GM12878 (cell line): ENCODE measurements at regions not wholly inside any gene's neighbourhood (a gene's known extent, or its start where the extent isn't known, plus 50 kb on each side); places are given as distances from the start of the nearest gene placed in this dataset.

Experiments used
- ATAC-seq: fragments of 200-7000 bp; cut with Tn5 transposase; 3 replicates; pipeline ENCODE4 v1.9.1; 2020; ENCODE audit warnings: mild to moderate bottlenecking, moderate library complexity
- BruUV-seq: library from RNA; stranded (reverse); fragments of 400-500 nt; replicated peaks from 2 replicates; lab custom pipeline; 2021; lab: Mats Ljungman, UMichigan
- CTCF ChIA-PET: fragments of 300-600 bp; sonication (Branson Sonifier 250); formaldehyde crosslinking; extraction: SDS; loops from one replicate; lab custom pipeline; 2021; ENCODE audit warnings: inconsistent platforms; lab: Yijun Ruan, JAX
- POLR2A ChIA-PET: fragments of 350-600 bp; formaldehyde crosslinking; extraction: SDS; loops from one replicate; lab custom pipeline; 2021; ENCODE audit warnings: inconsistent platforms; lab: Charles Lee
- RAD21 ChIA-PET: fragments of 300-600 bp; sonication (Branson Sonifier 250); formaldehyde crosslinking; loops from one replicate; lab custom pipeline; 2023; ENCODE audit warnings: antibody characterized with exemption; ENCODE audit not compliant: unreplicated experiment; lab: Charles Lee
- SMC1A ChIA-PET: fragments of 300-600 bp; sonication (Branson Sonifier 250); formaldehyde crosslinking; loops from one replicate; lab custom pipeline; 2023; ENCODE audit not compliant: unreplicated experiment, uncharacterized antibody; lab: Charles Lee
- DNase-seq: peaks from one replicate; pipeline ENCODE4 v3.0.0-alpha.2; 2011; ENCODE audit warnings: low read depth, low spot score
- FAIRE-seq: peaks from 3 replicates; lab custom pipeline; 2011; peaks lifted over from hg19 to GRCh38; lab: Jason Lieb, UNC
- H2AFZ ChIP-seq: 2 replicates; pipeline ENCODE4 v1.6.0; 2011; ENCODE audit warnings: low read depth, low read length, control low read depth; ENCODE audit not compliant: control insufficient read depth
- H3K27ac ChIP-seq: 2 replicates; pipeline ENCODE4 v1.5.1; 2011; ENCODE audit warnings: control low read depth; ENCODE audit not compliant: control insufficient read depth, insufficient read depth
- H3K27me3 ChIP-seq, 2 experiments: replicated peaks in 1 of 2; 2 replicates each; pipeline versions ENCODE4 v1.6.0 to v1.6.1; 2011; ENCODE audit warnings: low read length in 1 of 2; ENCODE audit not compliant: control insufficient read depth in 2 of 2, insufficient read depth in 2 of 2
- H3K36me3 ChIP-seq, 2 experiments: 2 replicates each; pipeline ENCODE4 v1.5.1; 2011; ENCODE audit warnings: low read length in 1 of 2; ENCODE audit not compliant: control insufficient read depth in 2 of 2, insufficient read depth in 2 of 2
- H3K4me1 ChIP-seq: 2 replicates; pipeline ENCODE4 v1.6.1; 2011; ENCODE audit warnings: mild to moderate bottlenecking, low read length, moderate library complexity, mixed read lengths; ENCODE audit not compliant: control insufficient read depth, insufficient read depth
- H3K4me2 ChIP-seq: 2 replicates; pipeline ENCODE4 v1.6.0; 2011; ENCODE audit warnings: control low read depth; ENCODE audit not compliant: control insufficient read depth, insufficient read depth
- H3K4me3 ChIP-seq: fragments of 200-600 bp; sonication (generic); 2 replicates; pipeline ENCODE4 v1.5.1; 2016
- H3K79me2 ChIP-seq: 2 replicates; pipeline ENCODE4 v1.6.0; 2011; ENCODE audit warnings: low read length; ENCODE audit not compliant: control insufficient read depth, insufficient read depth
- H3K9ac ChIP-seq: 2 replicates; pipeline ENCODE4 v1.8.0; 2011; ENCODE audit warnings: low read length, control low read depth, mixed read lengths; ENCODE audit not compliant: control insufficient read depth, insufficient read depth
- H3K9me3 ChIP-seq: replicated peaks from 3 replicates; pipeline ENCODE4 v1.5.1; 2011; ENCODE audit warnings: mild to moderate bottlenecking, low read length; ENCODE audit not compliant: control insufficient read depth, insufficient read depth
- H4K20me1 ChIP-seq: 2 replicates; pipeline ENCODE4 v1.6.0; 2011; ENCODE audit not compliant: control insufficient read depth, insufficient read depth
- BMI1 ChIP-seq: fragments of 450-650 bp; IDR thresholded peaks from 2 replicates; pipeline ENCODE4 v1.6.1; 2016; ENCODE audit warnings: mild to moderate bottlenecking, moderate library complexity, borderline replicate concordance
- ETV6 ChIP-seq, 2 experiments: fragments of 450-650 bp in 1 of 2; IDR thresholded peaks in 1 of 2; conservative IDR thresholded peaks in 1 of 2; 2 replicates each; pipeline ENCODE4 v1.6.1; 2014; ENCODE audit warnings: antibody characterized with exemption in 1 of 2, borderline replicate concordance in 1 of 2, low read depth in 1 of 2, mild to moderate bottlenecking in 1 of 2, moderate library complexity in 1 of 2
- EZH2 ChIP-seq: IDR thresholded peaks from 2 replicates; pipeline ENCODE4 v1.6.1; 2012; ENCODE audit warnings: low read depth, mild to moderate bottlenecking, control low read depth, inconsistent platforms, low read length, borderline replicate concordance; ENCODE audit not compliant: control insufficient read depth
- IRF4 ChIP-seq: IDR thresholded peaks from 2 replicates; pipeline ENCODE4 v1.6.1; 2011; ENCODE audit warnings: low read depth, low read length
- IRF5 ChIP-seq: fragments of 450-650 bp; IDR thresholded peaks from 2 replicates; pipeline ENCODE4 v1.6.1; 2017; ENCODE audit warnings: borderline replicate concordance
- MLLT1 ChIP-seq: fragments of 450-650 bp; IDR thresholded peaks from 2 replicates; pipeline ENCODE4 v1.6.1; 2016; ENCODE audit warnings: mild to moderate bottlenecking
- MYB ChIP-seq: fragments of 150-350 bp; IDR thresholded peaks from 2 replicates; pipeline ENCODE4 v1.6.1; 2014; ENCODE audit warnings: mild to moderate bottlenecking, low read depth, low read length, borderline replicate concordance
- MYC ChIP-seq: IDR thresholded peaks from 2 replicates; pipeline ENCODE4 v1.6.1; 2011; ENCODE audit warnings: mild to moderate bottlenecking, low read length, moderate library complexity, inconsistent platforms; ENCODE audit not compliant: insufficient read depth, insufficient replicate concordance, insufficient read length, severe bottlenecking
- SRF ChIP-seq, 2 experiments: IDR thresholded peaks; 2 replicates each; pipeline ENCODE4 v1.6.1; 2011; ENCODE audit warnings: low read depth in 2 of 2, low read length in 2 of 2, mild to moderate bottlenecking in 1 of 2, moderate library complexity in 1 of 2
- in situ Hi-C: fragments of 300-500 bp; cut with MboI; formaldehyde crosslinking; loops from 9 replicates; pipeline ENCODE4 v1.14.3; 2018; ENCODE audit warnings: mixed read lengths
- intact Hi-C: fragments of 100-400 bp; cut with micrococcal nuclease; formaldehyde crosslinking; loops from one replicate; pipeline ENCODE4 v1.14.2; 2022; ENCODE audit not compliant: unreplicated experiment
- TF ChIP-seq, protein P1 (sequence below): IDR thresholded peaks from 2 replicates; pipeline ENCODE4 v1.6.1; 2011; ENCODE audit warnings: borderline replicate concordance, low read depth, mild to moderate bottlenecking, moderate library complexity, low read length; ENCODE audit not compliant: insufficient read depth, poor library complexity, severe bottlenecking

- Histone ChIP-seq H2AFZ (no peak overlapping the region), H4K20me1 (no peaks in the 10 kb centered on the region), H3K9me3 (no peaks in the 10 kb centered on the region), H3K4me1 (no peaks in the 10 kb centered on the region), H3K27me3 (no peaks in the 10 kb centered on the region), H3K4me3 (no peak overlapping the region), H3K36me3 (no peaks in the 10 kb centered on the region), H3K4me2 (no peak overlapping the region), H3K27ac (no peak overlapping the region), H3K79me2 (no peaks in the 10 kb centered on the region), H3K9ac (no peak overlapping the region)
- TF ChIP-seq MYC (no peak), EZH2 (no peak), ETV6 (conservative IDR thresholded peaks at IDR 0.05 in 1 of 2, IDR thresholded peaks at IDR 0.05 in 1 of 2; ENCODE audit: borderline replicate concordance in 1 of 2, low read depth in 1 of 2) (no peak), SRF (IDR thresholded peaks at IDR 0.05; ENCODE audit: low read depth in 2 of 2, low read length in 2 of 2) (no peak), IRF4 (no peak), BMI1 (no peak), MYB (no peak), IRF5 (no peak), MLLT1 (no peak)
- TF ChIP-seq, protein P1, sequence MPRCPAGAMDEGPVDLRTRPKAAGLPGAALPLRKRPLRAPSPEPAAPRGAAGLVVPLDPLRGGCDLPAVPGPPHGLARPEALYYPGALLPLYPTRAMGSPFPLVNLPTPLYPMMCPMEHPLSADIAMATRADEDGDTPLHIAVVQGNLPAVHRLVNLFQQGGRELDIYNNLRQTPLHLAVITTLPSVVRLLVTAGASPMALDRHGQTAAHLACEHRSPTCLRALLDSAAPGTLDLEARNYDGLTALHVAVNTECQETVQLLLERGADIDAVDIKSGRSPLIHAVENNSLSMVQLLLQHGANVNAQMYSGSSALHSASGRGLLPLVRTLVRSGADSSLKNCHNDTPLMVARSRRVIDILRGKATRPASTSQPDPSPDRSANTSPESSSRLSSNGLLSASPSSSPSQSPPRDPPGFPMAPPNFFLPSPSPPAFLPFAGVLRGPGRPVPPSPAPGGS, result no peak
- in situ Hi-C loops, result loop anchor here (10.0 kb wide), 1 partner anchor 790 kb away; the partner anchor contains the start of gene COL12A1
- no TSS peak for BruUV-seq
- ChIA-PET SMC1A (interaction anchor here (0.6 kb wide), 1 partner anchor 300 kb away, joined by 3 read pairs; no protein-coding TSS in a partner anchor), POLR2A (no interaction called here), CTCF (interaction anchor here (1.1 to 1.7 kb wide), 2 partner anchors 71 to 794 kb away, joined by 3 to 5 read pairs; no protein-coding TSS in a partner anchor), RAD21 (interaction anchor here (1.4 kb wide), 1 partner anchor 788 kb away, joined by 3 read pairs; no protein-coding TSS in a partner anchor)
- FAIRE-seq (no peak), DNase-seq (no peak), ATAC-seq (no peak)
- intact Hi-C loops, result no loop called here
These were observed 719.1 kb downstream of the CD109 start for GRCh38 chr6:74415056-74415455.
